SK-N-SH (cell line): ENCODE measurements at regions not wholly inside any gene's neighbourhood (a gene's known extent, or its start where the extent isn't known, plus 50 kb on each side); places are given as distances from the start of the nearest gene placed in this dataset.

ENCODE experiments used
- CTCF ChIA-PET: fragments of 300-600, 350-600 bp; formaldehyde crosslinking; extraction: SDS; loops from one replicate; lab custom pipeline; 2021; lab: Yijun Ruan, JAX
- POLR2A ChIA-PET: fragments of 350-600 bp; sonication (Branson Sonifier 250); formaldehyde crosslinking; extraction: SDS; loops from one replicate; lab custom pipeline; 2020; ENCODE audit warnings: antibody characterized with exemption, inconsistent platforms; lab: Yijun Ruan, JAX
- DNase-seq: peaks from one replicate; pipeline ENCODE4 v3.0.0; 2012
- H2AFZ ChIP-seq: fragments of 200-600 bp; sonication (generic); 2 replicates; pipeline ENCODE4 v1.8.1; 2016; ENCODE audit warnings: antibody characterized with exemption, mild to moderate bottlenecking, low read depth
- H3F3A ChIP-seq: fragments of 200-600 bp; sonication (generic); replicated peaks from 2 replicates; pipeline ENCODE3; 2016; ENCODE audit warnings: antibody characterized with exemption, mild to moderate bottlenecking; ENCODE audit not compliant: insufficient read depth
- H3K27ac ChIP-seq, 2 experiments: fragments of 200-500 bp in 1 of 2; fragments of 200-600 bp in 1 of 2; sonication (Bioruptor generic) in 1 of 2; sonication (generic), shearing (Covaris generic) in 1 of 2; 2 replicates each; pipeline versions ENCODE4 v1.5.1 to v1.6.1; 2014 to 2016; ENCODE audit warnings: low read depth in 2 of 2, inconsistent platforms in 1 of 2, low read length in 1 of 2, mild to moderate bottlenecking in 1 of 2, mixed read lengths in 1 of 2
- H3K27me3 ChIP-seq: fragments of 200-600 bp; sonication (generic), shearing (Covaris generic); 2 replicates; pipeline ENCODE4 v1.6.1; 2016; ENCODE audit warnings: mixed run types; ENCODE audit not compliant: insufficient read depth
- H3K36me3 ChIP-seq, 2 experiments: fragments of 200-500 bp in 1 of 2; fragments of 200-600 bp in 1 of 2; sonication (Bioruptor generic) in 1 of 2; sonication (generic) in 1 of 2; replicated peaks in 1 of 2; 2 replicates each; pipeline versions ENCODE3 to v1.5.1; 2014 to 2016; ENCODE audit warnings: low read length in 1 of 2, mild to moderate bottlenecking in 1 of 2; ENCODE audit not compliant: insufficient read depth in 2 of 2, control insufficient read depth in 1 of 2
- H3K4me1 ChIP-seq, 2 experiments: fragments of 200-500 bp in 1 of 2; fragments of 200-600 bp in 1 of 2; sonication (Bioruptor generic) in 1 of 2; sonication (generic), shearing (Covaris generic) in 1 of 2; 2 replicates each; pipeline versions ENCODE4 v1.5.1 to v1.6.1; 2014 to 2016; ENCODE audit warnings: low read depth in 1 of 2, low read length in 1 of 2, mixed run types in 1 of 2; ENCODE audit not compliant: insufficient read depth in 2 of 2, control insufficient read depth in 1 of 2
- H3K4me2 ChIP-seq: fragments of 200-600 bp; sonication (generic), shearing (Covaris generic); 2 replicates; pipeline ENCODE4 v1.6.1; 2017; ENCODE audit warnings: mixed run types
- H3K4me3 ChIP-seq, 2 experiments: fragments of 200-500 bp in 1 of 2; fragments of 200-600 bp in 1 of 2; sonication (Bioruptor generic) in 1 of 2; sonication (generic), shearing (Covaris generic) in 1 of 2; 2 replicates each; pipeline versions ENCODE4 v1.5.1 to v1.8.1; 2014 to 2016; ENCODE audit warnings: low read depth in 2 of 2, inconsistent platforms in 1 of 2, low read length in 1 of 2, mild to moderate bottlenecking in 1 of 2, mixed read lengths in 1 of 2, moderate library complexity in 1 of 2
- H3K79me2 ChIP-seq: fragments of 200-600 bp; sonication (generic); 2 replicates; pipeline ENCODE4 v1.8.1; 2017; ENCODE audit warnings: mild to moderate bottlenecking; ENCODE audit not compliant: insufficient read depth
- H3K9ac ChIP-seq: fragments of 200-600 bp; sonication (generic); 2 replicates; pipeline ENCODE4 v1.6.1; 2017; ENCODE audit warnings: mixed run types
- H3K9me2 ChIP-seq: fragments of 200-600 bp; sonication (generic); 2 replicates; pipeline ENCODE4 v1.6.1; 2017; ENCODE audit warnings: mixed run types
- H3K9me3 ChIP-seq: fragments of 200-600 bp; sonication (generic); 2 replicates; pipeline ENCODE4 v1.6.1; 2017; ENCODE audit warnings: mixed run types, mild to moderate bottlenecking, moderate library complexity
- H4K20me1 ChIP-seq: fragments of 200-600 bp; sonication (generic); 2 replicates; pipeline ENCODE4 v1.6.1; 2017; ENCODE audit warnings: mild to moderate bottlenecking, mixed run types; ENCODE audit not compliant: insufficient read depth
- CTCF ChIP-seq: fragments of 200-600 bp; sonication (generic); IDR thresholded peaks from 2 replicates; pipeline ENCODE4 v1.6.1; 2017; ENCODE audit warnings: antibody characterized with exemption, mild to moderate bottlenecking, moderate library complexity
- ELF1 ChIP-seq: IDR thresholded peaks from 2 replicates; pipeline ENCODE4 v1.4.0; 2012
- EZH2phosphoT487 ChIP-seq: fragments of 200-600 bp; sonication (generic); IDR thresholded peaks from 2 replicates; pipeline ENCODE4 v1.6.1; 2017; ENCODE audit warnings: low read depth, mixed run types, mild to moderate bottlenecking, antibody characterized with exemption, moderate library complexity, borderline replicate concordance
- GABPA ChIP-seq: IDR thresholded peaks from 2 replicates; pipeline ENCODE4 v1.4.0; 2012; ENCODE audit warnings: low read depth, mild to moderate bottlenecking
- GATA2 ChIP-seq: sonication (generic); formaldehyde crosslinking; IDR thresholded peaks from 2 replicates; pipeline ENCODE4 v1.5.0; 2020; ENCODE audit warnings: mild to moderate bottlenecking, missing genetic modification reagents
- MXI1 ChIP-seq: IDR thresholded peaks from 2 replicates; pipeline ENCODE4 v1.6.1; 2012; ENCODE audit warnings: mild to moderate bottlenecking, low read depth, low read length, improper control_type of control experiment
- NFIC ChIP-seq: IDR thresholded peaks from 2 replicates; pipeline ENCODE4 v1.4.0; 2012; ENCODE audit warnings: borderline replicate concordance
- NRF1 ChIP-seq: IDR thresholded peaks from 2 replicates; pipeline ENCODE4 v1.6.1; 2012; ENCODE audit warnings: low read depth, mild to moderate bottlenecking, low read length
- PBX3 ChIP-seq: IDR thresholded peaks from 2 replicates; pipeline ENCODE4; 2012
- RAD21 ChIP-seq: IDR thresholded peaks from 2 replicates; pipeline ENCODE4 v1.6.1; 2012; ENCODE audit warnings: mild to moderate bottlenecking, low read length
- RXRA ChIP-seq: IDR thresholded peaks from 2 replicates; pipeline ENCODE4 v1.4.0; 2012; ENCODE audit warnings: low read depth, mild to moderate bottlenecking, borderline replicate concordance
- SIN3A ChIP-seq: IDR thresholded peaks from 2 replicates; pipeline ENCODE4 v1.6.1; 2012; ENCODE audit warnings: low read depth, mild to moderate bottlenecking, low read length, moderate library complexity, borderline replicate concordance
- SMC3 ChIP-seq: IDR thresholded peaks from 2 replicates; pipeline ENCODE4 v1.6.1; 2012; ENCODE audit warnings: low read depth, low read length, improper control_type of control experiment
- TEAD4 ChIP-seq: IDR thresholded peaks from 2 replicates; pipeline ENCODE4 v1.4.0; 2012; ENCODE audit warnings: mild to moderate bottlenecking, borderline replicate concordance; ENCODE audit not compliant: insufficient read depth
- YY1 ChIP-seq: IDR thresholded peaks from 2 replicates; pipeline ENCODE4 v1.4.0; 2012; ENCODE audit warnings: low read depth, mild to moderate bottlenecking
- ZBTB33 ChIP-seq: IDR thresholded peaks from 2 replicates; pipeline ENCODE4 v1.4.0; 2012; ENCODE audit warnings: low read depth, borderline replicate concordance
- WGBS: methylation state at CpG from one replicate; pipeline ENCODE4 v1.1.6; 2017; ENCODE audit warnings: low lambda C conversion rate; 5-methylcytosine and 5-hydroxymethylcytosine counted together
- TF ChIP-seq, protein P1 (sequence below): IDR thresholded peaks from 2 replicates; pipeline ENCODE4 v1.6.1; 2012; ENCODE audit warnings: mild to moderate bottlenecking, low read depth, low read length, moderate library complexity

DNA sequence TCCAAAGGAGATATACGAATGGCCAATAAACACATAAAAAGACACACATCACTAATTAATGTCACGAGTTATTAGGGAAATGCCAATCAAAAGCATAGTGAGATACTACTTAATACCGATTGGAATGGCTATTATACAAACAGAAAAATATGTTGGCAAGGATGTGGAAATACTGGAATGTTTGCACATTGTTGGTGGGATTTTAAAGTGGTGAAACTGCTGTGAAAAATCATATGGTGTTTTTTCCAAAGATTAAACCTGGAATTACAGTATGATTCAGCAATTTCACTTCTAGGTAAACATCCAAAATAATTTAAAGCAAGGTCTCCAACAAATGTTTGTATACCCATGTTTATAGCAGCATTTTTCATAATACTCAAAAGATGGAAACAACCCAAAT is 765.5 kb downstream of the VGLL3 start:
- H3K4me3 ChIP-seq = no peak overlapping the region
- WGBS = 9% methylated on average over 3 of the region's 3 CpGs
- ChIA-PET POLR2A (no interaction called here), CTCF (no interaction called here)
- H3K27ac ChIP-seq = no peak overlapping the region
- TF ChIP-seq EZH2phosphoT487 = no peak
- TF ChIP-seq, protein P1, sequence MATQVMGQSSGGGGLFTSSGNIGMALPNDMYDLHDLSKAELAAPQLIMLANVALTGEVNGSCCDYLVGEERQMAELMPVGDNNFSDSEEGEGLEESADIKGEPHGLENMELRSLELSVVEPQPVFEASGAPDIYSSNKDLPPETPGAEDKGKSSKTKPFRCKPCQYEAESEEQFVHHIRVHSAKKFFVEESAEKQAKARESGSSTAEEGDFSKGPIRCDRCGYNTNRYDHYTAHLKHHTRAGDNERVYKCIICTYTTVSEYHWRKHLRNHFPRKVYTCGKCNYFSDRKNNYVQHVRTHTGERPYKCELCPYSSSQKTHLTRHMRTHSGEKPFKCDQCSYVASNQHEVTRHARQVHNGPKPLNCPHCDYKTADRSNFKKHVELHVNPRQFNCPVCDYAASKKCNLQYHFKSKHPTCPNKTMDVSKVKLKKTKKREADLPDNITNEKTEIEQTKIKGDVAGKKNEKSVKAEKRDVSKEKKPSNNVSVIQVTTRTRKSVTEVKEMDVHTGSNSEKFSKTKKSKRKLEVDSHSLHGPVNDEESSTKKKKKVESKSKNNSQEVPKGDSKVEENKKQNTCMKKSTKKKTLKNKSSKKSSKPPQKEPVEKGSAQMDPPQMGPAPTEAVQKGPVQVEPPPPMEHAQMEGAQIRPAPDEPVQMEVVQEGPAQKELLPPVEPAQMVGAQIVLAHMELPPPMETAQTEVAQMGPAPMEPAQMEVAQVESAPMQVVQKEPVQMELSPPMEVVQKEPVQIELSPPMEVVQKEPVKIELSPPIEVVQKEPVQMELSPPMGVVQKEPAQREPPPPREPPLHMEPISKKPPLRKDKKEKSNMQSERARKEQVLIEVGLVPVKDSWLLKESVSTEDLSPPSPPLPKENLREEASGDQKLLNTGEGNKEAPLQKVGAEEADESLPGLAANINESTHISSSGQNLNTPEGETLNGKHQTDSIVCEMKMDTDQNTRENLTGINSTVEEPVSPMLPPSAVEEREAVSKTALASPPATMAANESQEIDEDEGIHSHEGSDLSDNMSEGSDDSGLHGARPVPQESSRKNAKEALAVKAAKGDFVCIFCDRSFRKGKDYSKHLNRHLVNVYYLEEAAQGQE = no peak
- no peak for TF ChIP-seq CTCF
- TF ChIP-seq MXI1 = no peak
- TF ChIP-seq ELF1 = no peak
- TF ChIP-seq NFIC = no peak
- TF ChIP-seq TEAD4 = no peak
- no peak for TF ChIP-seq ZBTB33
- no peak for TF ChIP-seq RXRA
- TF ChIP-seq RAD21 = no peak
- TF ChIP-seq SIN3A = no peak
- no peak for TF ChIP-seq YY1
- TF ChIP-seq GATA2 (CRISPR knock-in tag) = no peak
- no peak for TF ChIP-seq SMC3
- TF ChIP-seq PBX3 = no peak
- no peak for TF ChIP-seq NRF1
- no peak for TF ChIP-seq GABPA
- no peaks in the 10 kb centered on the region for H3K9me3 ChIP-seq
- no peak for DNase-seq
- no peaks in the 10 kb centered on the region for H3K9me2 ChIP-seq
- H3K4me2 ChIP-seq = no peak overlapping the region
- H3K36me3 ChIP-seq = no peaks in the 10 kb centered on the region
- H2AFZ ChIP-seq = no peak overlapping the region
- no peaks in the 10 kb centered on the region; the same call in 1 of the 2 replicates for H3K79me2 ChIP-seq
- no peaks in the 10 kb centered on the region for H3F3A ChIP-seq
- H3K9ac ChIP-seq = no peak overlapping the region
- no peaks in the 10 kb centered on the region for H4K20me1 ChIP-seq
- H3K27me3 ChIP-seq = no peaks in the 10 kb centered on the region
- no peaks in the 10 kb centered on the region for H3K4me1 ChIP-seq
